ENCODE measurements at regions not wholly inside any gene's neighbourhood (a gene's known extent, or its start where the extent isn't known, plus 50 kb on each side); places are given as distances from the start of the nearest gene placed in this dataset.
A peak's percentile ranks its signal among the peaks of the same experiment; 100 is the strongest.

DNA sequence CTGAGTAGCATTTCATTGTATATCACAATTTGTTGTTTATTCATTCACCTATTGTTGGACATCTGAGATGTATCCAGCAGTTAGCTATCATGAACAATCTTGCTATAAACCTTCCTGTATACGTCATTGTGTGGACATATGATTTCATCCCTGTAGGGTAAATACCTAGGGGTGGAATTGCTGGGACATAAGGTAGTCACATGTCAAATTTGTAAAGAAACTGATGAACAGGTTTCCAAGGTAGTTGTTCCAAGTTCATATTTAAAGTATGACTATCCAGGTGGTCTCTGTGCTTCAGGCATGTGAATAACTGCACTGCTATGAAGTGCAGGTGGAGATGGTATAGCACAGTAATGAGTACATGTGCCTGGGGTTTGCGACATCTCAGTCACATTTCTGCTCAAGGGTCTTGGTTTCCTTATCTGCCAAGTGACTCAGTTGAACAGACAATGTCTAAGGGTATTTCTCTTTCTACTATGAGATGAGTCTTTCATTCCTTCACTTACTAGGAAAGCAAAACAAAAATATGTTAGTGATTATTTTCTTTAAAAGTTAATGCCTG is 229.0 kb upstream of the HES1 start:
- Histone ChIP-seq H3K9me3 (ENCODE audit: control insufficient read depth in 5 of 5, low read length in 5 of 5) (peaks cover 0 to 10% (median 8%) of the 10 kb centered on the region in 5 donors), H3K4me1 (ENCODE audit: control insufficient read depth in 5 of 5, insufficient read depth in 5 of 5, low read length in 5 of 5) (peaks cover 4 to 25% (median 22%) of the 10 kb centered on the region in 5 donors), H3K27ac (ENCODE audit: low read depth, low read length) (no peak overlapping the region), H3K4me3 (ENCODE audit: low read depth in 1 of 5, low read length in 5 of 5) (no peak overlapping the region), H3K27me3 (ENCODE audit: control insufficient read depth in 5 of 5, insufficient read depth in 4 of 5, low read length in 5 of 5) (no peaks in the 10 kb centered on the region), H3K9ac (ENCODE audit: low read length in 5 of 5) (no peak overlapping the region), H3K36me3 (ENCODE audit: control insufficient read depth in 5 of 5, insufficient read depth in 5 of 5, low read length in 5 of 5) (no peaks in the 10 kb centered on the region)

DNA sequence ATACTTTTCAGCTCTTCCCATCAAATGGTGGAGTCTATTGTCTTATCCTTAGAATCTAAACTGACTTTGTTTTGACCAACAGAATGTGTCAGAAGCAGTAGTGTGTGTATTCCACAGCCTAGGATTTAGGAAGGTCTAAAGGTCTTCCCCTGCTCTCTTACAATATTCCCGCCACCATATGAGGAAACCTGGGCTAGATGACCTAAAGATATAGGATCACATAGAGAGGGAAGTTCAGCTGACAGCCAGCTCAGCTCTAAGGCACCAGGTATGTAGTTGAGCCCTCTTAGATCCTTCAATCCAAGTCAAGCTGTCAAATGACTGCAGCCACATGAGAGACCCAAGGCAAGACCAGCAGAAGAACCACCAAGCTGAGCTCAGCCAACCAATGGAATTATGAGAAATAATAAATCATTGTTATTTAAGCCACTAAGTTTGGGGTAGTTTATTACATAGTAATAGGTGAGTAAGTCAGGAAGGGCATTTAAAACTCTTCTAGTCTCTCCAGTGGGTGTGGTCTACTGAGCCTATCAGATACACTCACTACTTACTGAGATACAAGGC is 227.7 kb upstream of the HES1 start:
- Histone ChIP-seq H3K9ac (ENCODE audit: low read length in 5 of 5) (no peak overlapping the region), H3K27me3 (ENCODE audit: control insufficient read depth in 5 of 5, insufficient read depth in 4 of 5, low read length in 5 of 5) (no peaks in the 10 kb centered on the region), H3K4me3 (ENCODE audit: low read depth in 1 of 5, low read length in 5 of 5) (no peak overlapping the region), H3K9me3 (ENCODE audit: control insufficient read depth in 5 of 5, low read length in 5 of 5) (peaks cover 0 to 10% (median 8%) of the 10 kb centered on the region in 5 donors), H3K4me1 (ENCODE audit: control insufficient read depth in 5 of 5, insufficient read depth in 5 of 5, low read length in 5 of 5) (peaks cover 4 to 25% (median 22%) of the 10 kb centered on the region in 5 donors), H3K27ac (ENCODE audit: low read depth, low read length) (no peak overlapping the region), H3K36me3 (ENCODE audit: control insufficient read depth in 5 of 5, insufficient read depth in 5 of 5, low read length in 5 of 5) (no peaks in the 10 kb centered on the region)

DNA sequence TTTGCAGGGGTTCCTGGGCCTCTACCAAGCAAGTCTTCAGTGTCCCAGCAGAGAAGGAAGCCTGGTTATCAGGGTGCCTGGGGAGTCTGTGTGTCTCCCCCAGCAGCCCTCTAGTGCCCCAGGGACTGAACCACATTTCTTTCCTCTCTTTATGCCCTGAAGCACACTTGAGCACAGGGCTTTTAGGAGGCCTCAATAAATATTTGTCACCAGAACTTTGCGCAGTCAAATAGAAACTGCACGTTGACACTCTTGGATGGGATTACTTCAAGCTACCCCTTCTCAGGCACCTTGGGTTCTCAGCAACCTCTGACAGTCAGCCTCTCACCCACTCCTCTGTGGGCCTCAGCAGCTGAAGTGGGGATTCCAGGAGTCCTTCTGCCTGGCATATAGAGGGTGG is 226.6 kb upstream of the HES1 start:
- H3K27ac ChIP-seq (ENCODE audit: low read depth, low read length) = no peak overlapping the region
- H3K27me3 ChIP-seq (ENCODE audit: control insufficient read depth in 5 of 5, insufficient read depth in 4 of 5, low read length in 5 of 5) = no peaks in the 10 kb centered on the region
- no peaks in the 10 kb centered on the region for H3K36me3 ChIP-seq (ENCODE audit: control insufficient read depth in 5 of 5, insufficient read depth in 5 of 5, low read length in 5 of 5)
- peaks cover 4 to 25% (median 22%) of the 10 kb centered on the region in 5 donors for H3K4me1 ChIP-seq (ENCODE audit: control insufficient read depth in 5 of 5, insufficient read depth in 5 of 5, low read length in 5 of 5)
- H3K9ac ChIP-seq (ENCODE audit: low read length in 5 of 5) = no peak overlapping the region
- no peak overlapping the region for H3K4me3 ChIP-seq (ENCODE audit: low read depth in 1 of 5, low read length in 5 of 5)
- peaks cover 0 to 10% (median 8%) of the 10 kb centered on the region in 5 donors for H3K9me3 ChIP-seq (ENCODE audit: control insufficient read depth in 5 of 5, low read length in 5 of 5)

DNA sequence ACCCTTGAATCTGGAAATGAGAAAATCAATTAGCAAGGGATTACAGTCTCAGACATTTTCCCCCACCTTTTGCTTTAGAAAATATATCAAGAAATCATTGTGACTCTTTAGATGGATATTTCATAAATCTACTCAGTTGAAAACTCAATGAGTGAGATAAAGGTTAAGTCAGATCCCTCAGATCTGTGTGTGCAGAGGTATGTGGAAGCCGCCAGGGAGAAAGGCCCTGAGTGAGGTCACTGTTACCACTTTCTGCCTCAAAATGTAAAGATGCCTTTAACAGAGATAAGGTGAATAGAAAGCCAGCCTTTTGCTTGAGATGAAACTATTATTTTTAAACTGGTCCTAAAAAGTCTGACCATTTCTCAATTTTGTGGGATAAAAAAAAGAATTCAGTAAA is 225.6 kb upstream of the HES1 start:
- Histone ChIP-seq H3K27ac (ENCODE audit: low read depth, low read length) (no peak overlapping the region), H3K4me3 (ENCODE audit: low read depth in 1 of 5, low read length in 5 of 5) (no peak overlapping the region), H3K27me3 (ENCODE audit: control insufficient read depth in 5 of 5, insufficient read depth in 4 of 5, low read length in 5 of 5) (no peaks in the 10 kb centered on the region), H3K9me3 (ENCODE audit: control insufficient read depth in 5 of 5, low read length in 5 of 5) (peaks cover 0 to 10% (median 8%) of the 10 kb centered on the region in 5 donors), H3K9ac (ENCODE audit: low read length in 5 of 5) (no peak overlapping the region), H3K36me3 (ENCODE audit: control insufficient read depth in 5 of 5, insufficient read depth in 5 of 5, low read length in 5 of 5) (no peaks in the 10 kb centered on the region), H3K4me1 (ENCODE audit: control insufficient read depth in 5 of 5, insufficient read depth in 5 of 5, low read length in 5 of 5) (peaks cover 4 to 25% (median 22%) of the 10 kb centered on the region in 5 donors)

DNA sequence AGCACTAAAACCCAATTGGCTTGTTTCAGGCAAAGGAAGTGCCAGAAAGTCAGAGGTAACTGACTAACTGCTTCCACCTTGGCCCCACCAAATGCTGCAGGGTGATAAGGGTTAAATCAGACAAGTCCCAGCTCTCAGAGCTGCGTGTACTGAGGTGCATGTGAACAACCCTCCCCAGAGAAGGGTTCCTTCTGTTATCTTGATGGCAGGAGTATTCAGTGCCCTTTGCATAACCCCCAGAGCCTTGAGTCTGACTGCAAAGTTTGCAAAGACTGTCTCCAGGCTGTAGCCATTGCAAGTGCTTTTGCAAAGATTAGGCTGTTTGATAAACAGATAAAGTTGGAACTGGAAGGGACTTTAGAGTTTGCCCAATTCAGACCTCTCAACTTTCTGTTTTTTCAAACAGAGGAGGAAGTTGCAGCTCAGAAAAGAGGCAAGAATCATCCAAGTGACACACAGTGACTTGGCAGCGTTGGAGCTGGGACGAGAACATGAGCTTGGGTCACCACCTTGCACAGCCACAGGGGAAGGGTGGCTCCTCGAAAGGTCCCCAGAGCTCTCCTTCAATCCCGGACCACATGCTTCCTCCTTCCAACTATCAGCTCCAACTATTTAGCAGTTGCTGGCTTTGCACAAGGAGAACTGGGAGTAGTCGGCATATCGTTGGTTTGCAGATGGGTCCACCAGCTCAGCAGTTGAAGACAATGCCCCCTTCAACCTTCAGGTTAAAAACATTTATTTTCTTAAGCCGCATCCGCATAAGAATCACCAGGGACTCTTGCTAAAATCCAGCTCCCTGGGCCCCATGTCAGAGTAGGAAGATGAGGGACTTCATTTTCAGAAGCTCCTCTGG is 224.8 kb upstream of the HES1 start:
- Histone ChIP-seq H3K27me3 (ENCODE audit: control insufficient read depth in 5 of 5, insufficient read depth in 4 of 5, low read length in 5 of 5) (no peaks in the 10 kb centered on the region), H3K9me3 (ENCODE audit: control insufficient read depth in 5 of 5, low read length in 5 of 5) (peaks cover 0 to 10% (median 8%) of the 10 kb centered on the region in 5 donors), H3K9ac (ENCODE audit: low read length in 5 of 5) (no peak overlapping the region), H3K36me3 (ENCODE audit: control insufficient read depth in 5 of 5, insufficient read depth in 5 of 5, low read length in 5 of 5) (no peaks in the 10 kb centered on the region), H3K4me1 (ENCODE audit: control insufficient read depth in 5 of 5, insufficient read depth in 5 of 5, low read length in 5 of 5) (peaks cover 4 to 17% (median 14%) of the 10 kb centered on the region in 5 donors), H3K27ac (ENCODE audit: low read depth, low read length) (no peak overlapping the region), H3K4me3 (ENCODE audit: low read depth in 1 of 5, low read length in 5 of 5) (peak overlapping the region in 1 of 5 donors; percentile 4)

DNA sequence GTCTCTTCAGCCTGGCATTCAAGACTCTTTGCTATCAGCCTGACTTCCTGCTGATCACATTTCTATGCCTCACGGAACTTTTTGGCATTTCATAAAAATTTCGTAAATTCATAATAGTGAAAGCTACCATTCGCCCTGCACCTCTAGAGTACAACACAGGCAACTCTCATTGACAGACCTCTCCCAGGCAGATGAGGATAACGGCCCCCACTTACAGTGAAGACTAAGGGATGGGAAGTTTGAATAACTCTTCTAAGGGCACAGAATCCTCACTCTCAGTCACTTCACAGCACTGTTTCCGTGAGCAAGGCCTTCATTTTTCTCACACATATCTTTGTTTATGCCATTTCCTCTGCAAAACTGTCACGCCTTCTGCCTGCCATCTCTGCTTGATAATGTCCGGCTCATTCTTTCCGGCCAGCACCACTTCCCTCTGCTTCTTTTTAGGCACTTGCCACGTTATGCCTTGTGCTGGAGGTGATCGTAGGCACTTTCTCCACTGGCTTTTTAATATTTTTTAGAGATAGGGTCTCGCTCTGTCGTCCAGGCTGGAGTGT is 224.1 kb upstream of the HES1 start:
- no peak overlapping the region for H3K9ac ChIP-seq (ENCODE audit: low read length in 5 of 5)
- H3K27ac ChIP-seq (ENCODE audit: low read depth, low read length) = no peak overlapping the region
- H3K27me3 ChIP-seq (ENCODE audit: control insufficient read depth in 5 of 5, insufficient read depth in 4 of 5, low read length in 5 of 5) = no peaks in the 10 kb centered on the region
- H3K9me3 ChIP-seq (ENCODE audit: control insufficient read depth in 5 of 5, low read length in 5 of 5) = peaks cover 0 to 10% (median 8%) of the 10 kb centered on the region in 5 donors
- H3K4me3 ChIP-seq (ENCODE audit: low read depth in 1 of 5, low read length in 5 of 5) = no peak overlapping the region
- peaks cover 4 to 16% (median 12%) of the 10 kb centered on the region in 5 donors for H3K4me1 ChIP-seq (ENCODE audit: control insufficient read depth in 5 of 5, insufficient read depth in 5 of 5, low read length in 5 of 5)
- no peaks in the 10 kb centered on the region for H3K36me3 ChIP-seq (ENCODE audit: control insufficient read depth in 5 of 5, insufficient read depth in 5 of 5, low read length in 5 of 5)

DNA sequence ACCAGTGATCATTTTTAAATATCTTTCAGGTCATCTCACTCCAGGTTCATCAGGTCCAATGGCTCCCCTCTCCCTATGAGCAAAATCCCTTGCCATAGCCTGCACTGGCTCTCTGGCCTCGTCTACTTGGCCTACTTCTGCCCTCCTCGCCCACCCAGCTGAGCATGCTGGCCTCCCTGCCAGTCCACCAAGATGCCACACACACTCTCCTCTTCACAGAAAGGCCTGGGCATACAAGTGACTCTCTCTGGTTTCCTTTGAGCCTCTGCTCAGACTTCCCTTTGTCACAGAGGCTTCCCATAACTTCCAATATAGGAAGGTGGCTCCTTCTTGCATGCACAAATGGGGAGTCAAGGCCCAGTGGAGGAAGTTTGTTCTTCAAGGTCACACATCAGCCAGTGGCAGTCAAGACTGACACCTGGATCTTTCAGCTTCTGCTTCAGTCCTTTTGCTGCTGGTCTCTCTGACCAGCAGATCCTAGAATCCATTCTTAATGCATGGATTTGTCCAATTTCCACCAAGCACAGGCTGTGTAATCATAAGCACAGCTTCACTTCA is 223.2 kb upstream of the HES1 start:
- H3K27me3 ChIP-seq (ENCODE audit: control insufficient read depth in 5 of 5, insufficient read depth in 4 of 5, low read length in 5 of 5) = no peaks in the 10 kb centered on the region
- H3K4me3 ChIP-seq (ENCODE audit: low read depth in 1 of 5, low read length in 5 of 5) = no peak overlapping the region
- H3K9me3 ChIP-seq (ENCODE audit: control insufficient read depth in 5 of 5, low read length in 5 of 5) = peaks cover 0 to 10% (median 7%) of the 10 kb centered on the region in 5 donors
- no peak overlapping the region for H3K27ac ChIP-seq (ENCODE audit: low read depth, low read length)
- no peak overlapping the region for H3K9ac ChIP-seq (ENCODE audit: low read length in 5 of 5)
- H3K36me3 ChIP-seq (ENCODE audit: control insufficient read depth in 5 of 5, insufficient read depth in 5 of 5, low read length in 5 of 5) = no peaks in the 10 kb centered on the region
- peaks cover 4 to 16% (median 12%) of the 10 kb centered on the region in 5 donors for H3K4me1 ChIP-seq (ENCODE audit: control insufficient read depth in 5 of 5, insufficient read depth in 5 of 5, low read length in 5 of 5)

DNA sequence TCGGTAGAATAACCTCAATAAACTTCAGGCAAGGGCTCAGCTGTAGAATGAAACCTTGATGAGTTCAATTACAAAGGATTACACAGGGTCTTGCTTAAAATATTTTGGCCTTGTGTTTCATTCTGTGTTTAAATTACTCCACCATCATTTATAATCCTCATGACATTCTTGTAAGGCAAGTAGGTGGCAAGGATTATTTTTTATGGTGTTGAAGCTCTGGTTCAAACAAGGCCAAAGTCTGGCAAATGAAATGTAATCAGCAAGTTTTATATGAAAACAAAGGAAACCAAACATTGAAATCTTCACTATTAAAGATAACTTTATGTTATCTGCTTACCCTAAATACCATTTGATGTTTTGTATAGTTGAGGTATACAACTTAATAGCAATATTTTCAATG is 221.3 kb upstream of the HES1 start:
- no peaks in the 10 kb centered on the region for H3K9me3 ChIP-seq (ENCODE audit: control insufficient read depth in 5 of 5, low read length in 5 of 5)
- no peaks in the 10 kb centered on the region for H3K27me3 ChIP-seq (ENCODE audit: control insufficient read depth in 5 of 5, insufficient read depth in 4 of 5, low read length in 5 of 5)
- H3K27ac ChIP-seq (ENCODE audit: low read depth, low read length) = no peak overlapping the region
- H3K9ac ChIP-seq (ENCODE audit: low read length in 5 of 5) = no peak overlapping the region
- H3K4me1 ChIP-seq (ENCODE audit: control insufficient read depth in 5 of 5, insufficient read depth in 5 of 5, low read length in 5 of 5) = peaks cover 4 to 16% (median 12%) of the 10 kb centered on the region in 5 donors
- no peaks in the 10 kb centered on the region for H3K36me3 ChIP-seq (ENCODE audit: control insufficient read depth in 5 of 5, insufficient read depth in 5 of 5, low read length in 5 of 5)
- no peak overlapping the region for H3K4me3 ChIP-seq (ENCODE audit: low read depth in 1 of 5, low read length in 5 of 5)

DNA sequence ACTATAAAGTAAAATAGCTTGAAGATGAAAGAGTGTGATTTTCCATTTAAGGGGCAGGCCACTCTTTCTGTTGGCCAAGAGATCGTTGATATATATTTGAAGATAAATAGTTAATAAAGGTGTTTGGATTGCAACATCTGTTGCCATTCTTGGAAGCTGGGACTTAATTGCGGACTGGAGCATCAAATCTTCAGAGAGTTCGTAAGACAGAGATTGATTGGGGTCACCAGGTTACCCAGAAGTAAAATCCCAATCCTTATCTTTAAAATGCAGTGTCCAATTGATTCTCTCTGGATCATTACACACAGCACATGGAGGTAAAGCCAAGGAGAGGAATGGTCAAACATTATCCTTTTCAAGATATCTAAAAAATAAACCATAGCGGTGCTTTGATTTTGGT is 220.8 kb upstream of the HES1 start:
- H3K27me3 ChIP-seq (ENCODE audit: control insufficient read depth in 5 of 5, insufficient read depth in 4 of 5, low read length in 5 of 5) = peaks cover 0 to 4% (median 0%) of the 10 kb centered on the region in 5 donors
- no peaks in the 10 kb centered on the region for H3K9me3 ChIP-seq (ENCODE audit: control insufficient read depth in 5 of 5, low read length in 5 of 5)

More for the DNA sequence above, 220.8 kb upstream of the HES1 start:
- Histone ChIP-seq H3K4me3 (ENCODE audit: low read depth in 1 of 5, low read length in 5 of 5) (no peak overlapping the region), H3K9ac (ENCODE audit: low read length in 5 of 5) (no peak overlapping the region), H3K36me3 (ENCODE audit: control insufficient read depth in 5 of 5, insufficient read depth in 5 of 5, low read length in 5 of 5) (no peaks in the 10 kb centered on the region), H3K27ac (ENCODE audit: low read depth, low read length) (no peak overlapping the region), H3K4me1 (ENCODE audit: control insufficient read depth in 5 of 5, insufficient read depth in 5 of 5, low read length in 5 of 5) (peaks cover 4 to 14% (median 12%) of the 10 kb centered on the region in 5 donors)
